Endothelial cell of umbilical vein (primary cell): ENCODE measurements at regions not wholly inside any gene's neighbourhood (a gene's known extent, or its start where the extent isn't known, plus 50 kb on each side); places are given as distances from the start of the nearest gene placed in this dataset.

Experiments
- BruUV-seq: library from RNA; stranded (reverse); fragments of 400-500 nt; replicated peaks from 2 replicates; lab custom pipeline; 2021; lab: Mats Ljungman, UMichigan
- CTCF ChIA-PET: fragments of 300-600, 350-600 bp; sonication (Branson Sonifier 250); formaldehyde crosslinking; loops from one replicate; lab custom pipeline; 2021; ENCODE audit warnings: antibody characterized with exemption, inconsistent platforms; lab: Charles Lee
- POLR2A ChIA-PET: fragments of 300-600, 350-600 bp; sonication (Branson Sonifier 250); formaldehyde crosslinking; loops from one replicate; lab custom pipeline; 2021; ENCODE audit warnings: antibody characterized with exemption, inconsistent platforms; lab: Charles Lee
- DNase-seq: peaks from one replicate; pipeline ENCODE4 v3.0.0-alpha.2; 2011; ENCODE audit warnings: low read depth, low spot score
- FAIRE-seq: peaks from 2 replicates; lab custom pipeline; 2011; peaks lifted over from hg19 to GRCh38; lab: Jason Lieb, UNC
- H2AFZ ChIP-seq: 2 replicates; pipeline ENCODE4 v1.6.0; 2012; ENCODE audit warnings: low read depth, low read length, control low read depth, inconsistent platforms
- H3K27ac ChIP-seq: 2 replicates; pipeline ENCODE4 v1.5.1; 2011; ENCODE audit warnings: low read depth, mild to moderate bottlenecking, control low read depth, low read length, moderate library complexity; ENCODE audit not compliant: insufficient read depth
- H3K27me3 ChIP-seq, 2 experiments: 2 replicates each; pipeline versions ENCODE4 v1.6.0 to v1.6.1; 2011; ENCODE audit warnings: low read length in 2 of 2, mixed read lengths in 1 of 2; ENCODE audit not compliant: control insufficient read depth in 2 of 2, insufficient read depth in 2 of 2
- H3K36me3 ChIP-seq, 2 experiments: 2 replicates in 1 of 2; 3 replicates in 1 of 2; pipeline ENCODE4 v1.5.1; 2011; ENCODE audit warnings: low read length in 2 of 2, mild to moderate bottlenecking in 1 of 2, moderate library complexity in 1 of 2; ENCODE audit not compliant: control insufficient read depth in 2 of 2, insufficient read depth in 2 of 2; ENCODE audit errors: extremely low read depth in 1 of 2
- H3K4me1 ChIP-seq: 3 replicates; pipeline ENCODE4 v1.5.1; 2011; ENCODE audit warnings: mild to moderate bottlenecking, low read length; ENCODE audit not compliant: control insufficient read depth, insufficient read depth; ENCODE audit errors: extremely low read depth
- H3K4me2 ChIP-seq: 2 replicates; pipeline ENCODE4 v1.6.1; 2011; ENCODE audit warnings: low read length, control low read depth, mixed read lengths; ENCODE audit not compliant: insufficient read depth
- H3K4me3 ChIP-seq, 3 experiments: fragments of 200-600 bp in 1 of 3; sonication (generic), shearing (Covaris generic) in 1 of 3; replicated peaks in 1 of 3; 2 replicates each; pipeline ENCODE4 v1.5.1; 2011 to 2016; ENCODE audit warnings: control low read depth in 3 of 3, low read length in 3 of 3, mild to moderate bottlenecking in 2 of 3, inconsistent platforms in 1 of 3, low read depth in 1 of 3, moderate library complexity in 1 of 3; ENCODE audit not compliant: insufficient read depth in 1 of 3
- H3K79me2 ChIP-seq: 2 replicates; pipeline ENCODE4 v1.6.0; 2012; ENCODE audit warnings: low read length, inconsistent platforms; ENCODE audit not compliant: control insufficient read depth, insufficient read depth
- H3K9ac ChIP-seq: replicated peaks from 2 replicates; pipeline ENCODE3; 2011; ENCODE audit warnings: low read length, control low read depth; ENCODE audit not compliant: insufficient read depth; ENCODE audit errors: extremely low read depth
- H3K9me1 ChIP-seq: replicated peaks from 3 replicates; pipeline ENCODE4 v1.6.0; 2011; ENCODE audit warnings: mild to moderate bottlenecking, low read length; ENCODE audit not compliant: control insufficient read depth, insufficient read depth; ENCODE audit errors: extremely low read depth
- H3K9me3 ChIP-seq: replicated peaks from 2 replicates; pipeline ENCODE4 v1.5.1; 2012; ENCODE audit warnings: low read length, inconsistent platforms; ENCODE audit not compliant: control insufficient read depth, insufficient read depth
- H4K20me1 ChIP-seq: replicated peaks from 2 replicates; pipeline ENCODE3; 2011; ENCODE audit warnings: mild to moderate bottlenecking, low read length; ENCODE audit not compliant: control insufficient read depth, insufficient read depth; ENCODE audit errors: extremely low read depth
- CTCF ChIP-seq, 2 donors: IDR thresholded peaks; 1 replicate in 1 of 2; 2 replicates in 1 of 2; pipeline ENCODE4 v1.5.1; 2011; ENCODE audit warnings: low read length in 2 of 2, mild to moderate bottlenecking in 2 of 2, moderate library complexity in 2 of 2, control low read depth in 1 of 2, inconsistent platforms in 1 of 2, low read depth in 1 of 2; ENCODE audit not compliant: insufficient read depth in 1 of 2; ENCODE audit errors: extremely low read depth in 1 of 2
- EZH2 ChIP-seq: IDR thresholded peaks from 2 replicates; pipeline ENCODE4 v1.6.1; 2012; ENCODE audit warnings: borderline replicate concordance, low read depth, mild to moderate bottlenecking, moderate library complexity, low read length, inconsistent platforms; ENCODE audit not compliant: severe bottlenecking
- FOS ChIP-seq: IDR thresholded peaks from 2 replicates; pipeline ENCODE4 v1.6.1; 2011; ENCODE audit warnings: mild to moderate bottlenecking, low read length, moderate library complexity, borderline replicate concordance; ENCODE audit not compliant: insufficient read depth
- GATA2 ChIP-seq: IDR thresholded peaks from 2 replicates; pipeline ENCODE4 v1.7.0; 2011; ENCODE audit warnings: low read depth, mild to moderate bottlenecking, moderate library complexity, mixed read lengths, low read length; ENCODE audit not compliant: insufficient read length, insufficient read depth
- JUN ChIP-seq: IDR thresholded peaks from 2 replicates; pipeline ENCODE4 v1.6.1; 2011; ENCODE audit warnings: borderline replicate concordance, low read depth; ENCODE audit not compliant: insufficient read length, insufficient read depth
- MYC ChIP-seq: IDR thresholded peaks from one replicate; pipeline ENCODE4 v1.6.1; 2011; ENCODE audit warnings: mild to moderate bottlenecking, low read depth, low read length
- POLR2A ChIP-seq: IDR thresholded peaks from 2 replicates; pipeline ENCODE4 v1.6.1; 2012; ENCODE audit warnings: low read depth, mild to moderate bottlenecking, control low read depth, low read length
- POLR2AphosphoS5 ChIP-seq: IDR thresholded peaks from 2 replicates; pipeline ENCODE4 v1.6.1; 2012; ENCODE audit warnings: low read depth, mild to moderate bottlenecking, control low read depth, low read length, moderate library complexity; ENCODE audit not compliant: insufficient read depth
- dilution Hi-C: fragments of 300-500 bp; cut with MboI; formaldehyde crosslinking; loops from one replicate; pipeline ENCODE4 v1.15.0; 2019; ENCODE audit warnings: low sequenced_read_pairs; ENCODE audit not compliant: extremely low pct_ligation_motif_present
- intact Hi-C: fragments of 100-400 bp; cut with micrococcal nuclease; formaldehyde crosslinking; loops from one replicate; pipeline ENCODE4 v1.10.0; 2022
- TF ChIP-seq, protein P1 (sequence below): IDR thresholded peaks from 2 replicates; pipeline ENCODE4 v1.6.1; 2011; ENCODE audit not compliant: insufficient read depth, insufficient read length

DNA sequence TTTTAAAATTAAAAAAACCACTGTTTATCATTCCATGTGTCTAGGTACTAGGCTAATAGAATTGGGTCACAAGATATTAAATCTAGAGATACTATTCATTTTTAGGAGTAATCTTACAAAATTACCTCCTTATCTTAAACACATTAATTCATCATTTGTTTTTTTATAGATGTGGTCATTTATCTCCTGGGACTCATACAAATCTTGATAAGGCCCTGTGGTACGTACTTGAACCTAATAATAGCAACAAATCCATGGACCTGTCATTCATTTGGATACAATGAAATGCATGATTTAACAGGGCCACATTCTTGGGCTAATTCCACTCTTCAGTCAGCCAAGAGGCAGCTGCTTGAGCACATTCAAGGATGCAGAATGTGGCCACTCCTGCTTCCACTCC lies 66.4 kb upstream of the MARCHF11 start:
- H3K4me3 ChIP-seq: no peak overlapping the region
- no peak for DNase-seq
- no peaks in the 10 kb centered on the region for H3K79me2 ChIP-seq
- H4K20me1 ChIP-seq: no peaks in the 10 kb centered on the region
- CTCF ChIA-PET: no interaction called here
- no peak overlapping the region for H3K9ac ChIP-seq
- no peaks in the 10 kb centered on the region for H3K27me3 ChIP-seq
- BruUV-seq: no TSS peak
- no peak overlapping the region for H3K27ac ChIP-seq
- FAIRE-seq: no peak
- H3K9me1 ChIP-seq: no peaks in the 10 kb centered on the region
- no peaks in the 10 kb centered on the region for H3K4me1 ChIP-seq
- no peaks in the 10 kb centered on the region for H3K9me3 ChIP-seq
- no peak for TF ChIP-seq JUN
- TF ChIP-seq GATA2: no peak
- TF ChIP-seq EZH2: no peak
- TF ChIP-seq MYC: no peak
- no peak for TF ChIP-seq POLR2A
- TF ChIP-seq, protein P1, sequence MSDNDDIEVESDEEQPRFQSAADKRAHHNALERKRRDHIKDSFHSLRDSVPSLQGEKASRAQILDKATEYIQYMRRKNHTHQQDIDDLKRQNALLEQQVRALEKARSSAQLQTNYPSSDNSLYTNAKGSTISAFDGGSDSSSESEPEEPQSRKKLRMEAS: no peak
- TF ChIP-seq FOS: no peak
- no peak for TF ChIP-seq CTCF (IDR thresholded peaks at IDR 0.05; ENCODE audit: extremely low read depth in 1 of 2, insufficient read depth in 1 of 2, low read depth in 1 of 2, low read length in 2 of 2)
- no peak for TF ChIP-seq POLR2AphosphoS5
- H2AFZ ChIP-seq: no peak overlapping the region
- intact Hi-C loops: no loop called here
- POLR2A ChIA-PET: no interaction called here
- no peaks in the 10 kb centered on the region for H3K36me3 ChIP-seq
- dilution Hi-C loops: no loop called here
- H3K4me2 ChIP-seq: no peak overlapping the region
